ENCODE measurements at regions not wholly inside any gene's neighbourhood (a gene's known extent, or its start where the extent isn't known, plus 50 kb on each side); places are given as distances from the start of the nearest gene placed in this dataset.

GRCh38 chr2:222146488-222146887, 152.3 kb downstream of the PAX3 start:
- no peaks in the 10 kb centered on the region for H3K36me3 Mint-ChIP-seq (ENCODE audit: insufficient read depth)
- H3K9me3 Mint-ChIP-seq: peaks cover 7% of the 10 kb centered on the region
- DNase-seq (no peak), ATAC-seq (no peak)
- H3K4me3 Mint-ChIP-seq: no peak overlapping the region
- peaks cover 3% of the 10 kb centered on the region for H3K27me3 Mint-ChIP-seq (ENCODE audit: low read depth)
- H3K4me1 Mint-ChIP-seq (ENCODE audit: low read depth): no peaks in the 10 kb centered on the region

- ATAC-seq (no peak), DNase-seq (no peak)
- Mint-ChIP-seq H3K4me1 (ENCODE audit: low read depth) (no peaks in the 10 kb centered on the region), H3K9me3 (peaks cover 7% of the 10 kb centered on the region), H3K4me3 (no peak overlapping the region), H3K36me3 (ENCODE audit: insufficient read depth) (no peaks in the 10 kb centered on the region), H3K27me3 (ENCODE audit: low read depth) (peaks cover 3% of the 10 kb centered on the region)
Observed at GRCh38 chr2:222142027-222142426, 156.8 kb downstream of the PAX3 start.

GRCh38 chr2:222136106-222136630, 162.6 kb downstream of the PAX3 start:
- Mint-ChIP-seq H3K9me3 (peaks cover 10% of the 10 kb centered on the region), H3K27me3 (ENCODE audit: low read depth) (no peaks in the 10 kb centered on the region), H3K4me3 (no peak overlapping the region), H3K36me3 (ENCODE audit: insufficient read depth) (no peaks in the 10 kb centered on the region), H3K4me1 (ENCODE audit: low read depth) (no peaks in the 10 kb centered on the region)
- DNase-seq: no peak
- ATAC-seq: no peak

DNA sequence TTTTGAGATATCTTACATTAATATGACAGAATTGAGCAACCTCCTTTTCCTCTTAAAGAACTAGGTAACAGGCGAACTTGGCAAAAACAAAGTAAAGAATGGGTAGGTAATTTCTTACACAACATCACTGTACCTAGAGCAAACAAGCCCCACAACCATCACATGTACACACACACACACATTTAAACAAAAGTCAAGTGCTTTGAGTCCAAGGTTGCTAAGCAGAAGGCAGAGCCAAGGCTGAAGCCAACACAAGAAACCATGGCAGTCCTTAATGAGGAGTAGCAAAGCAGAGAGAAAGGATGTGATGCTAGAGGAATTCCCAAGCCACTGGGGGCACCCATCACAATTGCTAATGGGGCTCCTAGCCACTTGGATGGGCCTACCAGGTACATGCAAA, 164.1 kb downstream of the PAX3 start:
- Mint-ChIP-seq H3K9me3 (peaks cover 10% of the 10 kb centered on the region), H3K4me1 (ENCODE audit: low read depth) (no peaks in the 10 kb centered on the region), H3K36me3 (ENCODE audit: insufficient read depth) (no peaks in the 10 kb centered on the region), H3K27me3 (ENCODE audit: low read depth) (no peaks in the 10 kb centered on the region), H3K4me3 (no peak overlapping the region)
- DNase-seq: no peak
- no peak for ATAC-seq

GRCh38 chr2:222133897-222134296, 164.9 kb downstream of the PAX3 start:
- Mint-ChIP-seq H3K4me3 (no peak overlapping the region), H3K27me3 (ENCODE audit: low read depth) (no peaks in the 10 kb centered on the region), H3K4me1 (ENCODE audit: low read depth) (no peaks in the 10 kb centered on the region), H3K9me3 (peaks cover 10% of the 10 kb centered on the region), H3K36me3 (ENCODE audit: insufficient read depth) (no peaks in the 10 kb centered on the region)
- no peak for ATAC-seq
- DNase-seq: no peak

- no peaks in the 10 kb centered on the region for H3K4me1 Mint-ChIP-seq (ENCODE audit: low read depth)
- H3K9me3 Mint-ChIP-seq: peaks cover 4% of the 10 kb centered on the region
- no peak overlapping the region for H3K4me3 Mint-ChIP-seq
- DNase-seq (no peak), ATAC-seq (no peak)
- no peaks in the 10 kb centered on the region for H3K27me3 Mint-ChIP-seq (ENCODE audit: low read depth)
- H3K36me3 Mint-ChIP-seq (ENCODE audit: insufficient read depth): no peaks in the 10 kb centered on the region
Observed at GRCh38 chr2:222130855-222131254, 167.9 kb downstream of the PAX3 start.

GRCh38 chr2:222127660-222128059, 171.1 kb downstream of the PAX3 start:
- no peaks in the 10 kb centered on the region for H3K36me3 Mint-ChIP-seq (ENCODE audit: insufficient read depth)
- H3K4me1 Mint-ChIP-seq (ENCODE audit: low read depth): no peaks in the 10 kb centered on the region
- no peak overlapping the region for H3K4me3 Mint-ChIP-seq
- no peaks in the 10 kb centered on the region for H3K27me3 Mint-ChIP-seq (ENCODE audit: low read depth)
- ATAC-seq (no peak), DNase-seq (no peak)
- H3K9me3 Mint-ChIP-seq: peaks cover 4% of the 10 kb centered on the region

GRCh38 chr2:222120933-222121332, 177.9 kb downstream of the PAX3 start:
- ATAC-seq: no peak

DNA sequence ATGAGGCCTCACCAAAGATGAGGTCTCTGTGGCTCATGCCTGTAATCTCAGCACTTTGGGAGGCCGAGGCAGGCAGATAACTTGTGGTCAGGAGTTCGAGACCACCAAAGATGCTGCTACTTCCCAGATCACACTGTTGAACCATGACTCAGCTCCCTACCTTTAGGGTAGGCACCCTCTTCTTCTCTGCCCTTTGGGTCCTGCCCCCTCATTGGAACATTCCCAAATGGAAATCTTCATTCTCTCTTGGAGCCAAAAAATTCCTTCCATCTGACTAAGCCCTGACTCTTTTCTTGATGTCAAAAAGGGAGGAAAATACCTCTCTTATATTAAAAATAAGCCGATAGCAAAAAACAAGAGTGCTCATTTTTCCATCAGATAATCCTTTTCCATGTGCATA, 183.5 kb downstream of the PAX3 start:
- no peak overlapping the region for H3K4me3 Mint-ChIP-seq
- DNase-seq (no peak), ATAC-seq (no peak)
- no peaks in the 10 kb centered on the region for H3K9me3 Mint-ChIP-seq
- no peaks in the 10 kb centered on the region for H3K27me3 Mint-ChIP-seq (ENCODE audit: low read depth)
- H3K4me1 Mint-ChIP-seq (ENCODE audit: low read depth): no peaks in the 10 kb centered on the region
- no peaks in the 10 kb centered on the region for H3K36me3 Mint-ChIP-seq (ENCODE audit: insufficient read depth)

More at GRCh38 chr2:222120933-222121332, 177.9 kb downstream of the PAX3 start:
- Mint-ChIP-seq H3K4me1 (ENCODE audit: low read depth) (no peaks in the 10 kb centered on the region), H3K27me3 (ENCODE audit: low read depth) (no peaks in the 10 kb centered on the region), H3K4me3 (no peak overlapping the region), H3K9me3 (no peaks in the 10 kb centered on the region), H3K36me3 (ENCODE audit: insufficient read depth) (no peaks in the 10 kb centered on the region)
- DNase-seq: no peak

GRCh38 chr2:222108957-222109585, 189.7 kb downstream of the PAX3 start:
- no peak for DNase-seq
- H3K36me3 Mint-ChIP-seq (ENCODE audit: insufficient read depth): no peaks in the 10 kb centered on the region

DNA sequence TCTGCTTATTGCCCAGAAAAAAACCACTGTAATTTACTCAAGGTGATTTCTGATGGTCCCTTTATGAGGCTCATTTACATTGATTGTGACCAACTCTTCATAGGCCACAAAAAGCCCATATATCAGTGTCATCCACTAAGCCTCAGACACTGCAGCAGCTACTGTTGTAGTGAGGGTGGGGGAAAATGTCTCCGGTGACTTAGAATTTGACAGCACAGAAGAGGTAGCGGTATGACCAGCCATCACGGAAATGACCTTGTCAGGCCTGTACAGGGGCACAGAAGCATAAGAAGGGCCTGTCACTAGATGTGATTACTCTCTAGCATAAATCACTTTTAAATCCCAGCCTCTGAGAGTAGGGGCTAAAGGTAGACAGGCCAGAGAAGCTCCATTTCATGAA, 190.3 kb downstream of the PAX3 start:
- H3K4me1 Mint-ChIP-seq (ENCODE audit: low read depth): no peaks in the 10 kb centered on the region
- ATAC-seq (no peak), DNase-seq (no peak)
- no peaks in the 10 kb centered on the region for H3K36me3 Mint-ChIP-seq (ENCODE audit: insufficient read depth)
- H3K4me3 Mint-ChIP-seq: no peak overlapping the region
- no peaks in the 10 kb centered on the region for H3K27me3 Mint-ChIP-seq (ENCODE audit: low read depth)
- no peaks in the 10 kb centered on the region for H3K9me3 Mint-ChIP-seq

More at GRCh38 chr2:222108957-222109585, 189.7 kb downstream of the PAX3 start:
- no peak for ATAC-seq
- Mint-ChIP-seq H3K4me3 (no peak overlapping the region), H3K4me1 (ENCODE audit: low read depth) (no peaks in the 10 kb centered on the region), H3K9me3 (no peaks in the 10 kb centered on the region), H3K27me3 (ENCODE audit: low read depth) (no peaks in the 10 kb centered on the region)

DNA sequence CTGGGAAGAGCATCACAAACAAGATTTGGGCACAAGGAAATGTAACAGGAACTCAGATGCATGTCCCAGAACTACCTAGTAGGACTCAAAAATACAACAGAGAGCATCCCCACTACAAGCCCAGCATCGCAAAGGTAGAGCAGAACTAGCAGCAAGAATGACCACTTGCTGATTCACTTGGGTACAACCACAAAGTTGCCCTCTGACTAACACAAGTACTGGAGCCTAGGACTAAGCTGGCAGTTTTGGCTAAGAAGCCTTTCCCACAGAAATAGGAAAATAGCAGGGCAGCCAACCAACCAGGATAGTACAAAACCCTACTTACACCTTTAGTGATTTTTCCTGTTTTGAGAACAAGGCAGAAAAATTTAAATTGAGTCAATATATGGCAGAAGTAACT, 193.8 kb downstream of the PAX3 start:
- H3K4me3 Mint-ChIP-seq: no peak overlapping the region
- no peaks in the 10 kb centered on the region for H3K27me3 Mint-ChIP-seq (ENCODE audit: low read depth)
- DNase-seq (no peak), ATAC-seq (no peak)
- no peaks in the 10 kb centered on the region for H3K9me3 Mint-ChIP-seq
- H3K36me3 Mint-ChIP-seq (ENCODE audit: insufficient read depth): no peaks in the 10 kb centered on the region
- no peaks in the 10 kb centered on the region for H3K4me1 Mint-ChIP-seq (ENCODE audit: low read depth)

DNA sequence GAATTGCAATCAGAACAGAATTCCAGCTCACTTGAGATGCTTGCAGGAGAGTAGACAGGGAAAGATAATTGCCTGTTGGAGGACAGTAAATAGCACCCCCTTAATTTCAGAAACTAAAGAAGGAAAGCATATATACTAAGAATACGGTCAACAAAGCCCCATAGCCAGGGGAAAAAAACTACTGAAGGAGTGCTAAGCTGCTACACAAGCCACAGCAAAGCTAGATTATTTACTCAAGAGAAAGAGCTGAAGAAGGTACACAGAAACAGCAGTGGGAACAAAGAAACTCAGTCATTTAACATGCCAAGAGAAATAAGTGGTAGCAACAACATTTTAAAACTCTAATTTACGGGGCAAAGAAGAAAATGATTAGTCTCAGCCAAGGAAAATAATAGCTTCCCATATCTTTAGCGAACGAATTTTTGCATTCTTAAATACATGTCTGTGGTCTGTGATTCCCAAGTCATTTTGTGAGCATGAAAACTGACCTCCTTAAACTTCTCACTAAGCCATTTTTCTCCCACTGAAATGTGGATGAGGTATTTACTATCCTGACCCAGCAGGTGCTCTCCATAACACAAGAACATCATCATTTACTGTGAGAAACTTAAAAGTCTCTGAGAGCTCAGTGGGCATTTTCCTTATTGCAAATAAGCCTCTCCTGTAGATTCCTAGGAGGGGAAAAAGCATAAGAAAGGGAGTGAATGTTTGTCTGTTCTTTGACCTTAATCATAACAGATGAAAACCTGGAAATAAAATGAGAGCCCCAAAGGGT, 196.0 kb downstream of the PAX3 start:
- H3K36me3 Mint-ChIP-seq (ENCODE audit: insufficient read depth): no peaks in the 10 kb centered on the region
- no peak for ATAC-seq
- H3K4me3 Mint-ChIP-seq: no peak overlapping the region
- no peaks in the 10 kb centered on the region for H3K9me3 Mint-ChIP-seq
- no peaks in the 10 kb centered on the region for H3K4me1 Mint-ChIP-seq (ENCODE audit: low read depth)
- no peak for DNase-seq
- peaks cover 3% of the 10 kb centered on the region for H3K27me3 Mint-ChIP-seq (ENCODE audit: low read depth)

DNA sequence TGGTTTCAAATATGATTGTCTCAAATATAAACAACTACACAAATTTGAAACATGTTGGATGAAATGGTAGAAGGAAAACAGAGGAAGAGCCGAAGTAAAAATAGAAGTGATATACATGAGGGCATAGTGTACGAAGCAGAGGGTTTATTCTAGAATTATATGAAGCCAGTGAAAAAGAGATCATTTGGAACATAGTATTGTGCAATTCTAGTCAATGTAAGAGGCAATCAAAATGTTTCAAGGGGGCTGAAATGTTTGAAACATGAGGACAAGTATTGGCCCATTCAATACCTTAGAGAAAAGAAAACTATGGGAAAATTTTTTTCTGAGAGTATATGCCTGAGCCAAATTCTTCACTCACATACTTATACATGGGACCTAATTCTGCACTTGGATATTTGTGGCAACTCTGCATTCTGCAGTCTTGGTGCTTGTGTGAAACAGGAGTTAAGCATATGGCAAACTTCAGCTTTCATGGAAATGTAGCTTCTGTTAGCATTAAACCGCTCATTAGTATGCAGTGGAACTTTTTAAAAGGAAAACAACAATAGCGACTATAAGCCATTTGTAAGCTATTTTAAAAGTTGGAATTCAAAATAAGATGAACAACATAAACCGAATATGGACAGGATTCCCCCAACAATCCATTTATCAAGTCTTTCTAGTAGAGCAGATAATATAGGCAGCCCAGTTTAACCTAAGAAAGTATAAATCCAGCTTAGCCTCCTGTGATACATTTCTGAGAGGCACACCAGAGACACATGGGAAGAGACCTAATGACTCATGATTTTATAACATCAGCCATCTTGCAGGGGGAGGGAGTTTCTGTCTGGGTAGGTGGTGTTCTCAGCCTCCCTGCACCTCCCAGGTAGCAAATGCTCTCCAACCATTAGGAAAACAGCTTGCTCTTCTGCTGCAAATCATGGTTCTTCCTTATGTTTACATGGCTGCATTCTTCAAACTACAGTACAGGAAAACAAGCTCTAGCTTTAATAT, 197.8 kb downstream of the PAX3 start:
- no peaks in the 10 kb centered on the region for H3K36me3 Mint-ChIP-seq (ENCODE audit: insufficient read depth)
- peaks cover 6% of the 10 kb centered on the region for H3K27me3 Mint-ChIP-seq (ENCODE audit: low read depth)
- no peak for DNase-seq
- no peaks in the 10 kb centered on the region for H3K9me3 Mint-ChIP-seq
- no peaks in the 10 kb centered on the region for H3K4me1 Mint-ChIP-seq (ENCODE audit: low read depth)
- no peak for ATAC-seq
- H3K4me3 Mint-ChIP-seq: no peak overlapping the region

Data from activated T-cell treated with anti-CD3 and anti-CD28 coated beads, Interleukin-2, amount 50 U/mL, for 4 hours (primary cell).